LHCN-M2 (cell line): ENCODE measurements at regions not wholly inside any gene's neighbourhood (a gene's known extent, or its start where the extent isn't known, plus 50 kb on each side); places are given as distances from the start of the nearest gene placed in this dataset.
A peak's percentile ranks its signal among the peaks of the same experiment; 100 is the strongest.

Source experiments
- DNase-seq: peaks from one replicate; pipeline ENCODE4 v3.0.0-alpha.2; 2012; ENCODE audit warnings: low read depth

DNA sequence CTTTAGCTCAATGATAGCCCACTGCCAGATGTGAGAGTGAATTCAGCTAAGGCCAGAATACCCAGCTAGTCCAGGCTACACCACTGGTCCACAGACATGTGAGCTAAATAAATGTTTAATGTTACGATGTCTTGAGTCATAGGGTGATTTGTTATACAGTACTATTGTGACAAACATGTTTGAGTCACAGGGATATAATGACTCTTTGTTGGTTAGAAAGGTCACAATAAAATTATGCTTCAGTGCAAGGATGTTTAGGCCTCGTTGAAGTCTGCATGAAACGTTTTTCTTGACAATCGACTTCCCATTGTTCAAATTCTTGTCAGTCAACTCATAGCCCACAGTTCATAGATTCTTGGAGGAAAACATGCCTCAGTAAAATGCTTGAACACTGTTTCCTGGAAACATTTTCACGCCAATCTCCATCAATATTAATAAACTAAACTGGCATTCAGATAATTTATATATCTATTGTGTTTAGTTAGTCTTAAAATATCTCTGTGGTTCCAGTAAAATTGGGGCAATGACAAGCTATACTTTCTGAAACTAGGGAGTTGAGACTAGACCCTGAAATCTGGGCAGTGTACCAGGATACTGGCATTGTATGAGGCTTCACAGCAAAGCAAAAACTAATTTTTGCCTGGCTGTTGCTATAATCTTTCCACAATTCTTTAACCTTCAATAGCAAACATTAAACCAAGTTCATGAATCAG is 650.8 kb upstream of the KIRREL3 start:
- peak; percentile 81 for DNase-seq

DNA sequence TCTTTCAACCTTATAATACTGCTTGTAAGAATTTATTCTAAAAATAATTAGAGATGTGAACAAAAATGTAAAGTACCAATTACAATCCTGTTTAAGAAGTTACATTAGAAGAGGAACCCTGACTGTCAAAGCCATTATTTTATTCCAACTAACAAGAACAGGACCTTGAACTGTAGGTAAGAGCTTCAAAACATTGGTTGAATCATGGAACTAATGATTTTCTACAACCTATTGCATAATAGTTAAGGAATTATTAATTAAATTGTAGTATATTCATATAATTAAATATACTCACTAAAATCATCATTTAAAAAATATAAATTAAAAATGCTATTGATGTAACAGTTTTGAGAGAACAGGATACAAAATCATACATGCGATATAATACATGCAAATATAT is 649.4 kb upstream of the KIRREL3 start:
- no peak for DNase-seq

DNA sequence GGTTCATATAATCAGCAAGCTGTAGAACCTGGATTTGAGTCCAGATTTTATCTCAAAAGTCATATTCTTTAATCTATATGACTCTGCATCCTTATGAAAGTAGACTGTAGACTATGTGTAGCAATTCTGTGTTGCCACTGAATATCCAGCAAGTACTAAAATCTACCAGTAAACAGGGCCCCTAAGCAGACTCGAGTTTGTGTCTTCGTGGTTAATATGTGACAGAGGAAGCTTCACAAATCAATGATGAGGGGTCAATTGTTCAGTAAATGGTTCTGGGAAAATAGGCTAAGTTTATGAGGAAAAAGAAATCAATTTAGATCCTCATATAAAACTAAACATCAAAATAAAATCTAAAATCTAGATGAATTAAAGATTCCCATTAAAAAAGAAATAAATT is 648.5 kb upstream of the KIRREL3 start:
- no peak for DNase-seq

GRCh38 chr11:127648583-127648982 is 648.0 kb upstream of the KIRREL3 start:
- DNase-seq, result no peak

GRCh38 chr11:127644366-127644765 is 643.8 kb upstream of the KIRREL3 start:
- no peak for DNase-seq

- DNase-seq, result no peak
Observed at GRCh38 chr11:127643268-127644058, 642.9 kb upstream of the KIRREL3 start.

- DNase-seq, result peak; percentile 91
Observed at GRCh38 chr11:127640561-127641451, 640.2 kb upstream of the KIRREL3 start.

DNA sequence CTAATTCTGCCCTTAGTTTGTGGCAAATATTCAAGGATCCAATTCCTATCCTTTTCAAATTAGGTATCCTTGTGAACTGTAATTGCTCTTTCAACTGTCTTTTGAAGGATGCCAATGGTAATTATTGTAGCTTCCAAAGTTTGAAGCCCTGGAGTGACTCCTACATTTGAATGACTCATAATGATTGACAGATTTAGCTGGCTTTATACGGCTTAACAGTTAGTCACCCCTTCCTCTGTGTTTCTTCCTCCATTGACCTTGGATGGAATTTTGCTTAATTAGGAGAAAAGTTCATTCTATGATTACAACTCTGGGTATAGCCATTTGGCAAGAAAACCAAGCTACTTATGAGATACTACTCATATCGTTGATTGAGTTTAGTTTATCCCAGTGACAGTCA is 639.3 kb upstream of the KIRREL3 start:
- DNase-seq, result peak; percentile 59

DNA sequence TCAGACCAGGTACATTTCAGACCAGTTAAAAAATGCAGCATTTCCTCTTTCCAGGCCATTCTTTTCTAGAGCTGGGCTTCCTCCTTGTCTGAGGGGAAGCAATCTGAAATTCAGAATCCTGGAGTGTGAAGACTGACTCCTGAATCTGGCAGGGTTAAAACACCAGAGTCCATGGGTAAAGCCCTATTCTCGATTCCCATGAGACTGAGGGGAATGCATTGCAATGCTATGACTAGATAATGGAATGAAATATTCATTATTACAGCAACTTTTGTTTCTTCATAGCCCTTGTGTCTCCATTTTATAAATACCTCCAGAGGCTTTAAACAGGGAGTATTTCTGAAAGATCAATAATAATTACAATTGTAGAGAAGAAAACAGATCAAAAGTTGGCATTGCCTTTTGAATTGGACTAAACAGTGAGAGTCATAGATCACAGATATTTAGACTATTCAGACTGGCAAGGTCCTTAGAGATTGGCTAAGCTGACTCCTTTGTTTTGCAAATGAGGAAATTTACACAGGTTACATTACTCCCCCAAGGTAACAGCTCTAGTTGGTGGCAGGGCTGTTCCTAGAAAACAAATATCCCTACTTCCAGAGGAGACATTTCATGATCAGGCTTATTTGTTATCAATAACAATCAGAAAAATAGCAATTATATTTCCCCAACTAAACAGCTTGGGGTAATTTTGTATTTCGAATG is 632.6 kb upstream of the KIRREL3 start:
- peak; percentile 68 for DNase-seq

DNA sequence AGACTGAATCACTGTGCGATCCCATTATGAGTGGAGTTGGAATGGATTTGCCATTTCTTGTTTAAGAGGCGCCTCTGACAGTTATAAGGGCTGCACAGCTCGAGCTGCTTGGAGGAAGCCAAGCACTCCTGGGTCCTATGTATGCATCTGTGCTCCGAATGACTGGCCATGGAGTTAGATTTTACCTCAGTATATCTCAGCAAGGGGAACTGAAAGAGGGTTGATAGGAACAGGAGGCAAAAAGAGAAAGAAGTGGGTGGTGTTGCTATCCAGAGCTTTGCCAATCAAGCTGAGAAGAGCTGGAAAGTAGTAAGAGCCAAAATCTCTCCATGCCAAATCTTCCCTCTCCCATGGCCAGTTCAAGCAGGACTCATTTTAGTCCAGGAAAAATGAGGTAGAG is 632.0 kb upstream of the KIRREL3 start:
- no peak for DNase-seq

- DNase-seq, result no peak
Observed at GRCh38 chr11:127631974-127632373, 631.4 kb upstream of the KIRREL3 start.

- DNase-seq, result no peak
Observed at GRCh38 chr11:127629200-127629599, 628.6 kb upstream of the KIRREL3 start.

DNA sequence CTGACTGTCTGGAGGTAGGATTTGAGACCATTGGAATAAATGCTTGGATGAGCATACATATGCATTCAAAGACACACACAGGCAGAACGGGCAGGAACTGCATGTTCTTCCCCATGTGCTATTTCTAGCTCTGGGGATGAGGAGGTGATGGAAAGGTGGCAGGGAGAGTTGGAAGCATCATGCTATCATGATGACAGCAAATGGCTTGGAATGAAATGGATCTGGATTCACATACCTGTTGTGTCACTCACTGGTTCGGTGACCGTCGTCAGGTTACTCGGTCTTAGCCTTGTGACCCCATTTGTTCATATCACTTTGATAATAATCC is 627.9 kb upstream of the KIRREL3 start:
- no peak for DNase-seq

DNA sequence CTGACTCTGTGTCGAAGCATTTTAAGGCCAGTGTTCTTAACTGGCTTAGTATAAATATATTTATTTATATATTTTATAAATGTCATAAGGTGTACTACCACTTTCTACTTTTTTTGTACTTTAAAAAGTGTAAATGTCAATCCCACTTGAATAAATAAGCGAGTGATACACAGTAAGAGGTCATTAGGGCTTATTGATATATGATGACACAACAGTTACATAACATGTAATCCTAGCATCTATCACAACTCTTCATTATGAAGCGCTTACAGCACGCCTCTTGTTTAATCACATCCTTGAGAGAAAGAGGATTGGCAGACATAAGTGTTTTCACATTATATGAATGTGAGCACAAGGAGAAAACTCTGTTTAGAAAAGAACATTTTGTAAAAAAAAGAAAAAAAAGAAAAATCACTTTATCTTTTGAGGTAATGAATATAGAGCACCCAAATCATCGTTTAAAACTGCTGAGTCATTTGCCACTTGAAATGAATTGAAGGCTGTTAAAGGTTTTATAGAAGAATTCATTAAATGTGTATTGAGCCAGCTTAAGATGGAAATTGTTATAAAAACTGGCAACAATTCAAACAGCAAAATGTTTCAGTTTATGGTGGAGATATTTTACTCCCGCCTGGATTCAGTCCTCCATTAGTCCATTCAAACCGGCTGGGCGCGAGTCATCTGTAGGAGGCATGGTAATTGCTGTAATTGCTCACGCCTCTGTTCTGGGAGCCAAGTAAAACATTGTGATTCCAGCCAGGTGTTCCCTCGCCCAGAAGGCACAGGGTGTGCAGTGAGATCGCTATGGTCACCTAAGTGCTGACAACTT is 627.3 kb upstream of the KIRREL3 start:
- no peak for DNase-seq

DNA sequence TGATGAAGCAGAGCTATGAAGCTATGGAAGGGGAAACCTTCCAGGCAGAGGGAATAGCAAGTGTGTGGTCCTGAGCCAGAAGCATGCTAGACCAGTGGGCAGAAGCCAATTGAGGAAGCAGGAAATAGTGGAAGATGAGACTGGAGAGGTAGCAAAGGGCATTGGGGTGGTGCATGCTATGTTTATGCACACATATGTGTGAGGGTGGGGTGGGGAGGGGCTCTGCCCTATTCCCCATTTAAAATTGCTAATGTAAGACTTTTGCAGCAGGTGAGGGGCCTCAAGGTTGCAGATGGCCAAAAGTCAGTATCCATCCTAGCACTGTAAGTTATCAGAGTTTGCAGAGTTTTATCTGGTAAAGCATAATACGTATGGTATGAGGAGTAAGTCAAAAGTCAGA is 626.6 kb upstream of the KIRREL3 start:
- DNase-seq, result no peak

- DNase-seq, result no peak
Observed at GRCh38 chr11:127625402-127625801, 624.8 kb upstream of the KIRREL3 start.

DNA sequence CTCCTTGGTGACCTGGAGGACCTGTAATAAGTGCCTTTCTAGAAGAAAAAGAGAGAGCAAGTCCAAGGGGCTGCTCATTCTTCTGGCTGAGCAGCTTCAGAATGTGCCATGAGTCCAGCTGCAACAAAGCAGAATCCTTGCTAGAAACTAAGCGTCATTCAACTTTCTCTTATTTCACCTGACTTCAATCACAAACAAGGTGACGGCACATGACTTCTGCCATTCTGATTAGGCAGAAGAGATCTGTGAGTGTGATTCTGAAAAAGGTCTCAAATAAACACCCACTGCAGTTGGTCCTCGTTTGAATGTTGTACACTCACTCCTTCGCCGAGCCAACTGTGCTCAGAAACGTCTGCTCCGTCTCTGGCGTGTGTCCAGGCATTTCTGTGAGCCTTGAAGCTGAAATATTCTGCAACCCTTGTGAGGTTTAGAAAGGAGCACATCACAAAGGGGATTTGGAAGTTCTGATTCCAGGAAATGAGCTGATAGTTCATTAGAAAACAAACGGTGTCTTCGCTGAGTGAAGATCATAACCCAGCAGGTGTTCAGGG is 623.8 kb upstream of the KIRREL3 start:
- DNase-seq, result peak; percentile 23

GRCh38 chr11:127622686-127623085 is 622.1 kb upstream of the KIRREL3 start:
- no peak for DNase-seq

GRCh38 chr11:127620671-127621070 is 620.1 kb upstream of the KIRREL3 start:
- DNase-seq, result peak; percentile 44

DNA sequence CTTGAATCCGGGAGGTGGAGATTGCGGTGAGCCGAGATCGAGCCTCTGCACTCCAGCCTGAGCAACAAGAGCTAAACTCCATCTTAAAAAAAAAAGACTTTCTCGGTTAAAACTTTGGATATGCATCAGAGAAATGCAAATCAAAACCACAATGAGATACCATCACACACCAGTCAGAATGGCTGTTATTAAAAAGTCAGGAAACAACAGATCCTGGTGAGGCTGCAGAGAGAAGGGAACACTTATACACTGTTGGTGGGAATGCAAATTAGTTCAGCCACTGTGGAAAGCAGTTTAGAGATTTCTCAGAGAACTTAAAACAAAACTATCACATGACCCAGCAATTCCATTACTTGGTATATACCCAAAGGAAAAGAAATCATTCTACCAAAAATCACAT is 619.4 kb upstream of the KIRREL3 start:
- no peak for DNase-seq
